ENCODE measurements at regions not wholly inside any gene's neighbourhood (a gene's known extent, or its start where the extent isn't known, plus 50 kb on each side); places are given as distances from the start of the nearest gene placed in this dataset.
"Not testable (repeated sequence)": the region's sequence is repeated elsewhere in the genome, so short reads cannot be mapped to it uniquely, and the experiment has no call there.

GRCh38 chr21:35590284-35590683 is 470.0 kb downstream of the SETD4 start:
- not testable (repeated sequence) for DNase-seq

GRCh38 chr21:35587841-35588380 is 472.4 kb downstream of the SETD4 start:
- DNase-seq: no peak

- no peak for DNase-seq
These were observed 474.0 kb downstream of the SETD4 start for GRCh38 chr21:35586305-35586704.

GRCh38 chr21:35585878-35586277 is 474.4 kb downstream of the SETD4 start:
- DNase-seq: no peak

- no peak for DNase-seq
These were observed 475.2 kb downstream of the SETD4 start for GRCh38 chr21:35585155-35585554.

- DNase-seq: no peak
These were observed 476.6 kb downstream of the SETD4 start for GRCh38 chr21:35583566-35584216.

GRCh38 chr21:35582731-35583130 is 477.6 kb downstream of the SETD4 start:
- DNase-seq: peak; percentile 8

- DNase-seq: no peak
These were observed 478.7 kb downstream of the SETD4 start for GRCh38 chr21:35581640-35582039.

- peak; percentile 41 for DNase-seq
These were observed 480.6 kb downstream of the SETD4 start for GRCh38 chr21:35579520-35580293.

GRCh38 chr21:35578831-35579471 is 481.4 kb downstream of the SETD4 start:
- DNase-seq: peak; percentile 20

GRCh38 chr21:35578347-35578782 is 482.0 kb downstream of the SETD4 start:
- DNase-seq: no peak

- DNase-seq: no peak
These were observed 484.9 kb downstream of the SETD4 start for GRCh38 chr21:35575280-35575915.

- DNase-seq: no peak
These were observed 486.6 kb downstream of the SETD4 start for GRCh38 chr21:35573472-35574374.

GRCh38 chr21:35571910-35572309 is 488.4 kb downstream of the SETD4 start:
- no peak for DNase-seq

- no peak for DNase-seq
These were observed 491.7 kb downstream of the SETD4 start for GRCh38 chr21:35568643-35569042.

GRCh38 chr21:35566874-35567273 is 493.5 kb downstream of the SETD4 start:
- DNase-seq: no peak

- DNase-seq: no peak
These were observed 495.1 kb downstream of the SETD4 start for GRCh38 chr21:35565204-35565611.

- DNase-seq: no peak
These were observed 496.4 kb downstream of the SETD4 start for GRCh38 chr21:35563885-35564451.

- no peak for DNase-seq
These were observed 497.4 kb downstream of the SETD4 start for GRCh38 chr21:35562876-35563275.

- no peak for DNase-seq
These were observed 499.2 kb downstream of the SETD4 start for GRCh38 chr21:35561116-35561515.

- DNase-seq: no peak
These were observed 500.5 kb downstream of the SETD4 start for GRCh38 chr21:35559829-35560225.
